ENCODE measurements at regions not wholly inside any gene's neighbourhood (a gene's known extent, or its start where the extent isn't known, plus 50 kb on each side); places are given as distances from the start of the nearest gene placed in this dataset.

GRCh38 chr5:143569722-143570567 is 166.5 kb upstream of the NR3C1 start (continued):
- no peak for TF ChIP-seq MXI1 (IDR thresholded peaks at IDR 0.05; ENCODE audit: borderline replicate concordance, low read depth, low read length)
- TF ChIP-seq NFE2 (CRISPR knock-in tag; IDR thresholded peaks at IDR 0.05) = no peak
- TF ChIP-seq SYNCRIP (IDR thresholded peaks at IDR 0.05; ENCODE audit: insufficient read depth, low read depth, low read length) = no peak
- TF ChIP-seq ARNTL (CRISPR knock-in tag; IDR thresholded peaks at IDR 0.05) = no peak
- TF ChIP-seq BHLHE40 (IDR thresholded peaks at IDR 0.05; ENCODE audit: low read length) = no peak
- TF ChIP-seq ZNF678 (CRISPR knock-in tag; IDR thresholded peaks at IDR 0.05) = no peak
- 0 out of 2 replicates have a peak, but pooled peaks have one; percentile 43 for TF ChIP-seq SOX13 (IDR thresholded peaks at IDR 0.05)
- peak in 1 of 2 experiments; percentile 82; a peak in 2 of 4 replicates for TF ChIP-seq SOX13 (CRISPR knock-in tag; conservative IDR thresholded peaks at IDR 0.05 in 1 of 2, IDR thresholded peaks at IDR 0.05 in 1 of 2)
- peak; percentile 77 for TF ChIP-seq RARA (CRISPR knock-in tag; IDR thresholded peaks at IDR 0.05)
- TF ChIP-seq SMYD3 (CRISPR knock-in tag; IDR thresholded peaks at IDR 0.05) = no peak
- TF ChIP-seq KDM3A (CRISPR knock-in tag; IDR thresholded peaks at IDR 0.05; ENCODE audit: low read depth) = no peak
- TF ChIP-seq FOXM1 (CRISPR knock-in tag; IDR thresholded peaks at IDR 0.05) = no peak
- TF ChIP-seq YEATS2 (CRISPR knock-in tag; IDR thresholded peaks at IDR 0.05; ENCODE audit: borderline replicate concordance) = no peak
- TF ChIP-seq ONECUT2 (CRISPR knock-in tag; IDR thresholded peaks at IDR 0.05) = peak; percentile 43; the same call in 1 of the 2 replicates
- TF ChIP-seq ZNF296 (CRISPR knock-in tag; conservative IDR thresholded peaks at IDR 0.05) = no peak
- TF ChIP-seq NFKBIZ (CRISPR knock-in tag; IDR thresholded peaks at IDR 0.05) = no peak
- TF ChIP-seq AKAP8 (CRISPR knock-in tag; IDR thresholded peaks at IDR 0.05) = no peak
- no peak for TF ChIP-seq ZFP90 (CRISPR knock-in tag; IDR thresholded peaks at IDR 0.05; ENCODE audit: borderline replicate concordance)
- no peak for TF ChIP-seq NFE2L1 (CRISPR knock-in tag; IDR thresholded peaks at IDR 0.05; ENCODE audit: borderline replicate concordance)
- no peak for TF ChIP-seq NR0B2 (CRISPR knock-in tag; IDR thresholded peaks at IDR 0.05)
- no peak for TF ChIP-seq ZFP91 (CRISPR knock-in tag; IDR thresholded peaks at IDR 0.05; ENCODE audit: borderline replicate concordance)
- TF ChIP-seq SNRNP70 (IDR thresholded peaks at IDR 0.05; ENCODE audit: low read depth, low read length) = no peak
- TF ChIP-seq TFDP2 (CRISPR knock-in tag; IDR thresholded peaks at IDR 0.05) = no peak
- no peak for TF ChIP-seq TBP (CRISPR knock-in tag; IDR thresholded peaks at IDR 0.05)
- TF ChIP-seq ZMYM4 (CRISPR knock-in tag; IDR thresholded peaks at IDR 0.05) = peak; percentile 31
- no peak for TF ChIP-seq ZNF777 (CRISPR knock-in tag; IDR thresholded peaks at IDR 0.05)
- TF ChIP-seq ZNF234 (CRISPR knock-in tag; conservative IDR thresholded peaks at IDR 0.05) = no peak

Data from HepG2 (cell line).